ENCODE measurements at regions not wholly inside any gene's neighbourhood (a gene's known extent, or its start where the extent isn't known, plus 50 kb on each side); places are given as distances from the start of the nearest gene placed in this dataset.

GRCh38 chr1:168974611-168975010, 131.9 kb upstream of the ATP1B1 start:
- H3K27ac Mint-ChIP-seq: no peak overlapping the region
- DNase-seq (ENCODE audit: low spot score) (no peak), ATAC-seq (no peak)
- no peaks in the 10 kb centered on the region for H3K36me3 Mint-ChIP-seq
- no peaks in the 10 kb centered on the region for H3K4me1 Mint-ChIP-seq (ENCODE audit: low read depth in 2 of 2)
- H3K9me3 Mint-ChIP-seq: peaks cover 2% of the 10 kb centered on the region
- no peak overlapping the region for H3K4me3 Mint-ChIP-seq
- peaks cover 6 to 10% of the 10 kb centered on the region in 2 donors for H3K27me3 Mint-ChIP-seq

GRCh38 chr1:168976267-168976666, 130.2 kb upstream of the ATP1B1 start:
- Mint-ChIP-seq H3K4me1 (ENCODE audit: low read depth in 2 of 2) (no peaks in the 10 kb centered on the region), H3K9me3 (peaks cover 2% of the 10 kb centered on the region), H3K36me3 (no peaks in the 10 kb centered on the region), H3K27me3 (peaks cover 0 to 8% of the 10 kb centered on the region in 2 donors), H3K27ac (no peak overlapping the region), H3K4me3 (no peak overlapping the region)
- no peak for ATAC-seq
- no peak for DNase-seq (ENCODE audit: low spot score)

- H3K4me1 Mint-ChIP-seq (ENCODE audit: low read depth in 2 of 2): no peaks in the 10 kb centered on the region
- no peak for ATAC-seq
- peaks cover 2% of the 10 kb centered on the region for H3K9me3 Mint-ChIP-seq
- no peak overlapping the region for H3K27ac Mint-ChIP-seq
- no peak for DNase-seq (ENCODE audit: low spot score)
- H3K27me3 Mint-ChIP-seq: peaks cover 0 to 7% of the 10 kb centered on the region in 2 donors
- H3K4me3 Mint-ChIP-seq: no peak overlapping the region
- H3K36me3 Mint-ChIP-seq: no peaks in the 10 kb centered on the region
Measured at GRCh38 chr1:168977618-168978017, 128.9 kb upstream of the ATP1B1 start.

GRCh38 chr1:168979276-168979675, 127.2 kb upstream of the ATP1B1 start:
- ATAC-seq (no peak), DNase-seq (ENCODE audit: low spot score) (no peak)
- no peak overlapping the region for H3K4me3 Mint-ChIP-seq
- H3K36me3 Mint-ChIP-seq: no peaks in the 10 kb centered on the region
- peaks cover 2% of the 10 kb centered on the region for H3K9me3 Mint-ChIP-seq
- H3K27me3 Mint-ChIP-seq: peaks cover 0 to 6% of the 10 kb centered on the region in 2 donors
- no peaks in the 10 kb centered on the region for H3K4me1 Mint-ChIP-seq (ENCODE audit: low read depth in 2 of 2)
- H3K27ac Mint-ChIP-seq: no peak overlapping the region

- Mint-ChIP-seq H3K27me3 (peaks cover 0 to 8% of the 10 kb centered on the region in 2 donors), H3K4me3 (no peak overlapping the region), H3K4me1 (ENCODE audit: low read depth in 2 of 2) (no peaks in the 10 kb centered on the region), H3K27ac (no peak overlapping the region), H3K36me3 (no peaks in the 10 kb centered on the region), H3K9me3 (peaks cover 2% of the 10 kb centered on the region)
- ATAC-seq: no peak
- no peak for DNase-seq (ENCODE audit: low spot score)
Measured at GRCh38 chr1:168980180-168980579, 126.3 kb upstream of the ATP1B1 start.

GRCh38 chr1:168980656-168981055, 125.8 kb upstream of the ATP1B1 start:
- Mint-ChIP-seq H3K9me3 (peaks cover 2% of the 10 kb centered on the region), H3K27me3 (peaks cover 0 to 8% of the 10 kb centered on the region in 2 donors), H3K4me3 (no peak overlapping the region), H3K36me3 (no peaks in the 10 kb centered on the region), H3K27ac (no peak overlapping the region), H3K4me1 (ENCODE audit: low read depth in 2 of 2) (no peaks in the 10 kb centered on the region)
- DNase-seq (ENCODE audit: low spot score): no peak
- ATAC-seq: no peak

- peaks cover 5 to 11% of the 10 kb centered on the region in 2 donors for H3K27me3 Mint-ChIP-seq
- ATAC-seq (no peak), DNase-seq (ENCODE audit: low spot score) (no peak)
- peaks cover 2% of the 10 kb centered on the region for H3K9me3 Mint-ChIP-seq
- H3K4me3 Mint-ChIP-seq: no peak overlapping the region
- no peak overlapping the region for H3K27ac Mint-ChIP-seq
- H3K4me1 Mint-ChIP-seq (ENCODE audit: low read depth in 2 of 2): no peaks in the 10 kb centered on the region
- no peaks in the 10 kb centered on the region for H3K36me3 Mint-ChIP-seq
Measured at GRCh38 chr1:168982778-168983177, 123.7 kb upstream of the ATP1B1 start.

- H3K27ac Mint-ChIP-seq: no peak overlapping the region
- H3K27me3 Mint-ChIP-seq: peaks cover 11% of the 10 kb centered on the region in 2 donors
- H3K4me3 Mint-ChIP-seq: no peak overlapping the region
- H3K9me3 Mint-ChIP-seq: no peaks in the 10 kb centered on the region
- peaks cover 0 to 4% of the 10 kb centered on the region in 2 donors for H3K4me1 Mint-ChIP-seq (ENCODE audit: low read depth in 2 of 2)
- ATAC-seq (no peak), DNase-seq (ENCODE audit: low spot score) (no peak)
- no peaks in the 10 kb centered on the region for H3K36me3 Mint-ChIP-seq
Measured at GRCh38 chr1:168987330-168987729, 119.2 kb upstream of the ATP1B1 start.

- no peak for ATAC-seq
- Mint-ChIP-seq H3K36me3 (no peaks in the 10 kb centered on the region), H3K9me3 (no peaks in the 10 kb centered on the region), H3K4me1 (ENCODE audit: low read depth in 2 of 2) (peaks cover 0 to 4% of the 10 kb centered on the region in 2 donors), H3K27me3 (peaks cover 11% of the 10 kb centered on the region in 2 donors), H3K4me3 (no peak overlapping the region), H3K27ac (no peak overlapping the region)
- DNase-seq (ENCODE audit: low spot score): no peak
Measured at GRCh38 chr1:168987923-168988322, 118.6 kb upstream of the ATP1B1 start.

- no peak overlapping the region for H3K27ac Mint-ChIP-seq
- peaks cover 0 to 4% of the 10 kb centered on the region in 2 donors for H3K4me1 Mint-ChIP-seq (ENCODE audit: low read depth in 2 of 2)
- ATAC-seq (no peak), DNase-seq (ENCODE audit: low spot score) (no peak)
- H3K27me3 Mint-ChIP-seq: peaks cover 9 to 11% of the 10 kb centered on the region in 2 donors
- H3K36me3 Mint-ChIP-seq: no peaks in the 10 kb centered on the region
- no peaks in the 10 kb centered on the region for H3K9me3 Mint-ChIP-seq
- no peak overlapping the region for H3K4me3 Mint-ChIP-seq
Measured at GRCh38 chr1:168989985-168990384, 116.5 kb upstream of the ATP1B1 start.

- H3K36me3 Mint-ChIP-seq: no peaks in the 10 kb centered on the region
- H3K27me3 Mint-ChIP-seq: peaks cover 14 to 17% of the 10 kb centered on the region in 2 donors
- H3K9me3 Mint-ChIP-seq: no peaks in the 10 kb centered on the region
- ATAC-seq (peak; percentile 20 to 56), DNase-seq (ENCODE audit: low spot score) (no peak)
- H3K27ac Mint-ChIP-seq: peak overlapping the region in 1 of 2 donors; percentile 56
- no peak overlapping the region for H3K4me3 Mint-ChIP-seq
- H3K4me1 Mint-ChIP-seq (ENCODE audit: low read depth in 2 of 2): peaks cover 0 to 4% of the 10 kb centered on the region in 2 donors
Measured at GRCh38 chr1:168991667-168992475, 114.6 kb upstream of the ATP1B1 start.

GRCh38 chr1:169001353-169001752, 105.1 kb upstream of the ATP1B1 start:
- Mint-ChIP-seq H3K27me3 (peaks cover 0 to 7% of the 10 kb centered on the region in 2 donors), H3K9me3 (no peaks in the 10 kb centered on the region)
- ATAC-seq: no peak

GRCh38 chr1:169003864-169004516, 102.5 kb upstream of the ATP1B1 start:
- ATAC-seq (no peak), DNase-seq (ENCODE audit: low spot score) (no peak)
- H3K27ac Mint-ChIP-seq: no peak overlapping the region
- peaks cover 0 to 5% of the 10 kb centered on the region in 2 donors for H3K27me3 Mint-ChIP-seq
- H3K9me3 Mint-ChIP-seq: no peaks in the 10 kb centered on the region
- peaks cover 0 to under 1% of the 10 kb centered on the region in 2 donors for H3K4me1 Mint-ChIP-seq (ENCODE audit: low read depth in 2 of 2)
- no peak overlapping the region for H3K4me3 Mint-ChIP-seq
- no peaks in the 10 kb centered on the region for H3K36me3 Mint-ChIP-seq

More at GRCh38 chr1:169001353-169001752, 105.1 kb upstream of the ATP1B1 start:
- DNase-seq (ENCODE audit: low spot score): no peak
- H3K27ac Mint-ChIP-seq: no peak overlapping the region
- no peaks in the 10 kb centered on the region for H3K36me3 Mint-ChIP-seq
- H3K4me1 Mint-ChIP-seq (ENCODE audit: low read depth in 2 of 2): peaks cover 0 to 3% of the 10 kb centered on the region in 2 donors
- no peak overlapping the region for H3K4me3 Mint-ChIP-seq

- Mint-ChIP-seq H3K4me3 (no peak overlapping the region), H3K9me3 (no peaks in the 10 kb centered on the region), H3K4me1 (ENCODE audit: low read depth in 2 of 2) (no peaks in the 10 kb centered on the region), H3K27ac (no peak overlapping the region), H3K27me3 (peaks cover 0 to 5% of the 10 kb centered on the region in 2 donors), H3K36me3 (no peaks in the 10 kb centered on the region)
- ATAC-seq (no peak), DNase-seq (ENCODE audit: low spot score) (no peak)
Measured at GRCh38 chr1:169005776-169006175, 100.7 kb upstream of the ATP1B1 start.

All from natural killer cell treated with Interleukin-12 subunit alpha and Interleukin-12 subunit beta and Interleukin-15 and Interleukin-18, amount 100 ng/mL, for 72 hours (primary cell).